Stimulated activated CD8-positive, alpha-beta memory T cell treated with anti-CD3 and anti-CD28 coated beads, Interleukin-12 subunit alpha, Interleukin-12 subunit beta, amount 100 ng/mL, for 1 hour (primary cell): ENCODE measurements at regions not wholly inside any gene's neighbourhood (a gene's known extent, or its start where the extent isn't known, plus 50 kb on each side); places are given as distances from the start of the nearest gene placed in this dataset.
"Not testable (repeated sequence)": the region's sequence is repeated elsewhere in the genome, so short reads cannot be mapped to it uniquely, and the experiment has no call there.

Source experiments
- DNase-seq: peaks from one replicate; pipeline ENCODE4 v3.0.0-alpha.2; 2020; ENCODE audit warnings: low read depth

DNA sequence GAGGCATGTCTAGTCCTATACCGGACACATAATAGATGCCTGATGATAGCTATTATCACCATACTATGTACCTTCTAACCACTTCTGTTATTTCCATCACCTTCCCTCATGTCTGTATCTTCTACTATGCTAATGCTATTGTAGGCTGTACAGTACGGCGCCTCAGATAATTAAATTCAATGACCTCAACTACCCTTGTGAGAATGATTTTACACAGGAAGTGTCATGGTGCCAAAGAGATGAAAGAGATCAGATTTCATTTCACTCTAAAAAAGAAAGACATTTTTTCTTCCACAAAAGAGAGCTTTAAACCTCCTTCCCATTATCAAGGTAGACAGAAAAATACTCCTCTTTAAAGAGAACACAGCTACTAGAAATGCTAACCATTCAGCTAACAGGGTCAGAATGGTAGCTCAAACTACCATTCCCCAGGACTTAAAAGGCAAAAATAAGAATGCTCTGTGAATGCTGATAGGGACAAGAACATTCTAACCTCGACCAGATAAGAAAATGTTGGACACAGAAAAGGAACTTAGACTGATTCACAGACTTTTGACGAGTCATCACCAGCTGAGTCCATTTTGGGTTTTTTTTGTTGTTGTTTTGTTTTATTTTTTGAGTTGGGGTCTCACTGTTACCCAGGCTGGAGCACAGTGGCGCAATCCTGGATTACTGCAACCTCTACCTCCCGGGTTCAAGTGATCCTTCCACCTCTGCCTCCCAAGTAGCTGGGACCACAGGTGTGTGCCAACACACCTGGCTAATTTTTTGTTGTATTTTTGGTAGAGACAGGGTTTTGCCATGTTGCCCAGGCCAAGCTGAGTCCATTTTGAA lies 99.2 kb upstream of the RAPGEF2 start:
- no peak for DNase-seq

DNA sequence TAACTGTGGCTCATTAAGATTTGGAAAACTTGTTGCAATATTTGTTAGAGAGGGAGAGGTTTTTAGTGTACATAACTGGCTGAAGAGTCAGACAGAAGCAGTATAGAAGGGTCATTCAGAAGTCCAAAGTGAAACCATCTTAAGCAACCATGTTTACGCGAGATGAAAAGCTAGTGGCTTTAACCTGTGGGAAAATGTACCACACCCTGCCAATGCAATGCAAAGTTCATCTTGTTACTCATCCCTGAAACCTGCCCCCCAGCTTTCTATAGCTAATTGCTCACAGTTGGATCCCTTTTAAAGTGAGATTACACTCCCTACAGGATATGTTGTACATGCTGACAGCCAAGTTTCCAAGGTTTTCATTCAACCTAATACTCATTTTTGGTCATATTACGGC lies 96.7 kb upstream of the RAPGEF2 start:
- no peak for DNase-seq

DNA sequence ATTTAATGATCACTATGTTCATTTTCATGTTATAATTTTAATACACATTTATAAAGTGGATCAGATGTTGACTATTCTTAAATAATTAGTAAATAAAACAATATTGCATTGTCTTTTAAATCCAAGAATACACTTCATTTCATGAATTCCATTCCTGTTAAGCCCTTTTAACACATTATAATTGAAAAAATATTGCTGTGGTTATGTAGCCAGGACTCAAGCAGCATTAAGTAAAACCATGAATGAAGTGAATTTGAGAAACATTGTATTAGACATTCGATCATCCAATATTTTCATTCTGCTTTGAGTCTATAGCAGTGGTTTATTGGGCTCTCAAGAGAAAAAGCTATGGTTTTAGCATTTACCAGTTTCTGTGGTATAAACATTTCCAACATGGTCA lies 94.2 kb upstream of the RAPGEF2 start:
- no peak for DNase-seq

DNA sequence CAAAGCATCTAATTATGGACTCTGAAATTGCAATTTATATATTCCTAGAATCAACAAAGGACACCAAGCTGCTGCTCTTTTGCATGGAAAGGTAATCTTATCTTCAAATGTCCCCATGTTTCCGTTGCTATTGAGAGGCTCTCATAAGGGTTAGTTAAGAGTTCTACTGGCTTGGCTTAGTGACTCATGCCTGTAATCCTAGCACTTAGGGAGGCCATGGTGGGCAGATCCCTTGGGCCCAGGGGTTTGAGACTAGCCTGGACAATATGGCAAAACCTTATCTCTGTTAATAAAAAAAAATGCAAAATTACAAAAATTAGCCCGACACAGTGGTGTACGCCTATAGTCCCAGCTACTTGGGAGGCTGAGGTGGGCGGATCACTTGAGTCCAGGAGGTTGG lies 93.4 kb upstream of the RAPGEF2 start:
- no peak for DNase-seq

DNA sequence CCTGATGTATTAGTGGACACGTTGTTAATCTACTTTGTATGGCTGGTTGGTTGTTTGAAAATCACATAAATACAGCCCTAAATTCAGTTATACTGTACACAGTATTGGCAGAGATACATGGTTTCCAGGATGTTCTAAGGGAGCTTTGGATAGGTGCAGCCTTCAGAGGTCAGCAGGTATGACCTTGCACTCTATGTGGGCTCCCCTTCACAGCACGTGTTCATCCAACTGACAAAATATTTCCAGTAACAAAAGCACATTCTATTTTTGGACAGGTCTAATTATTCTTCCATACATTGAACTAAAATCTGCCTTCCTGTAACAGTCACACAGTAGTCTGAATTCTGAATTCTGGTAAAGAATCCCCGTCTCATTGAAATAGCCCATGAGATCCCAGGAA lies 92.8 kb upstream of the RAPGEF2 start:
- DNase-seq: no peak

DNA sequence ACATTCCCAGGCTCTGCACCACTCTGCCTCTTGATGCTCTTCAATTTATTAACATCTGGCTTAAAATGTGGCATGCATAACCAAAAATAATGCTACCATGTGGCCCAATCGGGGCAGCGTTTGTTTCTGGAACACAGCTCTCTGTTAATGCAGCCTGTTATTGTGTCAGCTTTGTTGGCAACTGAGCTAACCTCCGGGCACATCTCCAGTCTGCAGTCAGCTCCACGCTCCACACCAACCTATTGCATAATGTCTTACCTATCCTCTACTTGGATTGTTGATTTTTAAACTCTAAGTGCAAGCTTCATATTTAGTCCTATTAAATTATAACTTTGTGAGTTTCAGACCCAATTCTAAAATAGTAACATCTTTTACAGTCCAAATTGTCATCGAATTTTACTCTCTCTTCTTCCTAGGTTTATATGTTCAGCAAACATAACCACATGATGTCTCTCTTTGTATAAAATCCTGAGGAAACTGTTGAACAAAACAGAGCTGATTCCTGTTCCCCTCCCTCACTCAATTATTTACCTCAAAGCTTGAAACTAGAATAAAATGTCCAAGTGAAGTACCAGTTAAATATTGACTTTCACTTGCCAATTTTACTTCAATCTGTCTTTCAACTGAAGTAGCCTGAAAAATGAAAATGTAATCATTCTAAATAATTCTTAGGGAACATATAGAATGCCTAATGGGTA lies 92.2 kb upstream of the RAPGEF2 start:
- no peak for DNase-seq

DNA sequence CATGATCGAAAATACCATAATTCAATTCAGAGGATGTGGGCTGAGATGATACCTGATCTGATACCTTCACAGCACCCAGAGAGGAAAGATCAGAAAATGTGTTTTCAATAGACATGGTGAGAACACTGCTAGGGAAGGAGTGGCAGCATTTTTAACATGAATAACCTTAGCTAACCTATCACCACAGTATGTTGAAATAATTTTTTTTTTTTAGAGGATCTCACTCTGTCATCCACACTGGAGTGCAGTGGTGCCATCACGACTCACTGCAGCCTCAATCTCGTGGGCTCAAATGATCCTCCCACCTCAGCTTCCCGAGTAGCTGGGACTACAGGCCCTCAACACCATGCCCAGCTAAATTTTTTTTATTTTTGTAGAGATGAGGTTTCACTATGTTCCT lies 90.5 kb upstream of the RAPGEF2 start:
- no peak for DNase-seq

DNA sequence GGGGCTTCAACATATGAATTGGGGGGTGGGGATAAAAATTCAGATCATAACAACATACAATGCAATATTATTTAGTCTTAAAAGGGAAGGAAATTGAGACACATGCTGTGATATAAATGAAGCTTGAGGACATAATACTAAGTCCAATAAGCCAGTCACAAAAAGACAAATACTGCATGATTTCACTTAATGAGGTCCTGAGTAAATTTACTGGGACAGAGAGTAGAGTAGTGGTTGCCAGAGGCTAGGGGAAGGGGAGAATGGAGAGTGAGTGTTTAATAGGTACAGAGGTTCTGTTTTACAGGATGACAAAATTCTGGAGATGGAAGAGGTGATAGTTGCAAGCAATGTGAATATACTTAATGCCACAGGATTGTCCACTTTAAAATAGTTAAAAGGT lies 89.2 kb upstream of the RAPGEF2 start:
- DNase-seq: no peak

DNA sequence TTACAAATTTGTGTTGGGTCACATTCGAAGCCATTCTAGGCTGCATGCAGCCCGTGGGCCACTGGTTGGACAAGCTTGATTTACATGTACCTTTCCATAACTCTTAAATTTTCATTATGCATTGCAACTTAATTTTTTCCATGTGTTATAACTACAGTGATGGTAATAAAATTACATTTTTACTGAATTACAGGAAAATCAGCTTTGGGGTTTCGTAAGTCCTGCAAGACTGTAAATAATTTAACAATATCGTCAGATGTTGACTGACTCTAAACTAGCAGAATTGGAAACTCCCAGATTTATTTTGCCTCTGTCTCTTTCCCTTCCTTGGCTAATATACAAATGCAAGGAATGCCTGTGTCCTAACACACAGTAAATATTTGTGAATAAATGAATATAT lies 88.0 kb upstream of the RAPGEF2 start:
- DNase-seq: no peak

DNA sequence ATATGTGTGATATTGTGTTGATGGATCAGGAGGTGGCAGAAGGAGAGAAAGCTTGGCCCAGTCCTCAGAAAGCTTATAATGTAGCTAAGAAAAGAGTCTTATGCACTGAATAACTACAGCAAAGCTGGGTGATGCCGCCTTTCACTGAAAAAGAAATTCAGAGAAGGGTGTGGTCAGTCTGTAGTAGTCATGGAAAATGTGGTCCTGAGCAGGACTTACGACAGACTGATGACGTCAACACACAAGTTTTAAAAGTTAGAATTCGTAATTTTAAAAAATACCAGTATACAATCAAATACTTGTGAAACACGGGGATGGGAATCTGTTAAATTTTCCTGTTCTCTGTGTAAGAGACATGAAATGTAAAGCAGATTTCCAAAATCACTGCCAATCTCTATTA lies 87.0 kb upstream of the RAPGEF2 start:
- DNase-seq: no peak

DNA sequence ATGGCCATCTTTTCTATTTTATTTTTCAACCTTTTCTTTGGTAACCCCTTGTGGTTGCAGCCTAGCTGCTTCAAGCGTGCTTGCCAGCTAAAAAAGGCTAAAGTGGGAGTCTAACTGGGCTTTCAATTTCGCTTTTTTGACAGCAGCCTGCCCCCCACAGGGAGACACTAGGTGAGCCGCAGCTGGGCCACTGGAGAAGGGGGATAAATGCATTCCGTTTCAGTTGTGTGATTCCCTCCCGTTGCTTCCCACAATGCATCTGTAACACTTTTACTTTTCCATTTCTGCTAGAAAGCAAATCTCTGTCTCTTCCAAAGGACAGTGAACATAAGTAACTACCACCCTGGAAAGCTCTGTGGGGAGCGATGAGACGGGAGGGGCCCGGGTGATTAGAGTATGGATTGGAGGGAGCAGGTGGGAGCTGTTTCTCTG lies 86.3 kb upstream of the RAPGEF2 start:
- DNase-seq: no peak

DNA sequence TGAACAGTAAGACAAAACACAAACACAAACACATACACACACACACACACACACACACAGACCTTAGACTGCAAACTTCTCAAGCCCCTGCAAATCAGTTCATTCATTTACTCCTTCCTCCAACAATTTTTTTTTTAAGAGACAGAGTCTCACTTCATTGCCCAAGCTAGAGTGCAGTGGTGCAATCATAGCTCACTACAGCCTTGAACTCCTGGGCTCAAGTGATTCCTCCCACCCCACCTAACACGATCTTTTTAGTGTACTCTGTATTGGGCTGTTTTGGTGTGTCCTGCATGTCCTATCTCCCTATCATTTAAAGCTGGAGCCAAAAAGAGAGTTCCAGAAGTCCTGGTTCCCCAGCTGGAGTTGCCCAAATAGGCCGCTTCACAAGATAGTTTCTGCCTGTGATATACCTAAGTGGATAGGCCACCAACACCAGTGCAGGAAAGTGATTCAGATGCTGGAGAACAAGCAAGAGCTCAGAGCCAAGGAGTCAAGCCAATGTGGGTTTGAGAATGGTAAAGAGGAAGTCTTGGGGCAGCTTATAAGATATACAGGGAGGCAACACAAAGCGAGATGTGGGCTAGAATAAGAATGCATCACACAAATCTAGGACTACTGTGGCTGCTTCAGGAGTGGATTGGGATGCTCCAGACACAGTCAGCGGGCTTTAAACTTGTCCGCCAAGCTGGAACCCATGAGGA lies 85.4 kb upstream of the RAPGEF2 start:
- no peak for DNase-seq

DNA sequence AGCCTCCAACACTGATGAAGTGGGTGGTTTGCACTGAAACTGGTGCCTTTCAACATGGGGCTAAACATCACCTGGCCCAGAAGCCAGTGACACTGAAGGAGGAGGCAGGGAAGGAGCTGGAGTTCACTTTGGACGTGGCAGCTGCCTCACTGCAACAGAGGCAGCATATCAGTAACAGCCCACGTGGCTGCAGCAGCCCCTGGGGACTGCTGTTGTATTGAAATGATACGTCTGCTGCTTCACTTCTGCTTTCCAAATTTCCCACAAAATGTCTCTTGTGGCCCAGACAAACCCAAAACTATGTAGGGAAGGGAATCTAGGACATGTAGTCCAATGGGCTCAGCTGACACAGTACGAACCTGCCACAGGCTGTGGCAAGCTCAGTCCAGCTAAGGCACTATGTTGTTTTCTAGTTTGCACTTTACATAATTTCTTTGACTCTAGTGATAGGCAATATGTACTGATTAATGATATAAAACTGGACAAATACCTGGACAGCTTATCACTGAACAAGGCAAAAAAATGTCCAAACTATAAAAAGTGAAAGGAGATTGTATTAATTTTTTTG lies 84.7 kb upstream of the RAPGEF2 start:
- no peak for DNase-seq

DNA sequence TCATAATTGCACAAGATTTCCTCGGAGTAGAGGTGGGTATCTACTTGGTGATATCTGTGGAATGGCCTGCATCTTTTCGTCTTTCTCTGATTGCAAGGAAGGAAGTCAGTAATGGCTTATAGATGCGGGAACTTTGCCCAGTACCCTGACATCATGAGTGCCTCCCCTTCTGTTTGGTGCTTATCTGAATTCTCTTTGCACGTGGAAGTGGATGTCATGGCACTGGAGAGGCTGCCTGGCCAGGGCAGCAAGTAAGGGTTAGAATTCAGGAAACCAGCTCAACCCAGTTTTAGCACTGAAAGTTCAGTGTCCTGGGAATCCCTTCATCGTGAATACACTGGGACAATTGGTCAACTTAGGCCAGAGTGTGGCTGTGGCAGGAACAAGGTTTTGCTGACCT lies 83.5 kb upstream of the RAPGEF2 start:
- no peak for DNase-seq

DNA sequence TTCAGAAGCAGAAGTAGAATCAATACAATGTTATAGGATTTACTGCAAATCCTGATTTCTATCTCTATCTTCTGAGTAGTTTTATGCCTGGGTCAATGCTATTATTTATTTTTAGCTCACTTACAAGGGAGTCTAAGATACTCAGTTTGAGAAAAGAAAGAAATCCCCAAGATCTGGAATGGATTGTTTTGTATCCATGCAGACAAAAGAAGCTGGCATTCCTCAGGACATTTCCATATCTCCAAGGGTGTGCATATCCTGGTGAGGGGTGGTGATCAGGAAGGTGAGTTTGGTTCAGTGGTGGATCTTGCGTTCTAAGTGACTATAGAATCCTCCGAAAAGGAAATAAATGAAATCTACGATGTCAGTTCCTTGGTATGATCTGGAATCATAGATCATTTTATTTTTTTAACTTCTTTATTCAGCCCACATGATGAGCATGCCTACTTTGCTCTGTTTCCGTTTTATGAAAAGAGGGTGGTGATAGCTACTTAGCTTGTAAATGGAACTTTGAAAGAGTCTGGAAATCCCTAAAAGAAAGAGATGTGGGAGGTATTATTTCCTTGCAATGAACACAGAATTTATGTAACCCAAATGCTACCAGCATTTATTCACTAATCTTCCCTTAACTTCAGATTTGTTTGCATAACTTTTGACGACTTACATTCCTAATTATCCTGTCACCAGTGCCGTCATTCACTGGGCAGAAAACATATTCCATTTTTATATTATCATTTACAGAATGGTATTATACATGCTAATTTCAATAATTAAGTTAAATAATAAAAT lies 81.1 kb upstream of the RAPGEF2 start:
- no peak for DNase-seq

DNA sequence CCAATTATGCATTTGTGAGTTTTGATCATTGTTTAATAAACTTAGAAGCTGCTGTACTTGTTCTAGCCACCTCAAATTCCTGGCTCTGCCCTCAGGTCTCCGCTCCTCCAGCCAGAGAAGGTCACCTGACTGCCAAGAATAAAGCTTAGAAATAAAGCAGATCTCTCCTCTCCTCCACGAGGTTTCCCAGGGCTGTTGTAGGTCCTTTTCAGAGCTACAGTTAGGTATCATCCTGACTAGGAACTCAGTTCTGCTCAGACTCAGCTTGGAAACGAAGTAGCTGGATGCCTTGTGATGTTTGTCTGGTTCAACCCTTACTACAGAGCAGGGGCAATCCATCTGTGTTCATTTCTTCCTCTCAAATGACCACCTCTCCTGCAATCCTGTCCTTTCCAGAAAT lies 79.1 kb upstream of the RAPGEF2 start:
- no peak for DNase-seq

DNA sequence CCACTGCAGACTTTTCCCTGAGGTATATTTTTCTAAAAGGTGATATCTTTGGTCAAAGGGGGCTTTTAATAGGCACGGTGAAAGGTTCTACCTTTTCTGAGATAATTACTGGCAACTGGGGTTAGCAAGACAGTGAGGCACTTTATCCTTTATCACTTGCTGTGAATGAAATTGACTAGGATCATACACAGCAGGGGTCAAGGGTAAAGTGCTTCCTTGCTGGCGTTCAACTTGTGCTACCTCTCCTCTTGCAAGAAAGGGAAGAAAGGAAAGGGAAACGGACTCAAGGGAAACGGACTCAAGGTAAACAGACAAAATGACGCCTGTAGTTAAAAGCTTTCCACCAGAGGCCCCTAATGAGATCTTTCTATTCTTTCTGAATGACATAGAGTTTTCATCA lies 78.6 kb upstream of the RAPGEF2 start:
- no peak for DNase-seq

DNA sequence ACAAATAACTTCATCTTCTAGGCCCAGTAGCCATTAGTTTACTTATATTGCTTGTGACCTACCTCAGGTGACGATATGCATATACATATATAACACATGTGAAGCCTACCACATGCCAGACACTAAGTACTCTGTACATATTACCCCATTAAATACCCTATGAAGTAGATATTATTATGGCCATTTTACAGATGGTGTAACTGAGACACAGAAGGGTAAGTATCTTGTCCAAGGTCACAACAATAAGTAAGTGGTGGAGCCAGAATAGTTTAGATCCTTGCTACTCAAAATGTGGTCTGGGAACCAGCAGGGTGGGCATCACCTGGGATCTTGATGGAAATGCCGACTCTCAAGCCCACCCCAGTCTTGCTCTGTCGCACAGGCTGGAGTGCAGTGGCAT lies 78.1 kb upstream of the RAPGEF2 start:
- no peak for DNase-seq

DNA sequence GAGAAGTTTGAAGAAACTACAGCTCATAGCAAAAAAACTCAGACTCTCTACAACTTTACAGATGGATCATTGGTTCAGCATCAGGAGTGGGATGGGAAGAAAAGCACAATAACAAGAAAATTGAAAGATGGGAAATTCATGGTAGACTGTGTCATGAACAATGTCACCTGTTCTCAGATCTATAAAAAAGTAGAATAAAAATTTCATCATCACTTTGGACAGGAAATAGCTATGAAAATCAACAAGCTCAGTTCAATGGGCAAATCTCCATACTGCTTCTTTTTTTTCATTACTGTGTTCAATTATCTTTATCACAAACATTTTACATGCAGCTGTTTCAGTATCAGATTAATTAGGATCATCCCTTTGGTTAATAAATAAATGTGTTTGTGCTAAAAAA lies 76.5 kb upstream of the RAPGEF2 start:
- DNase-seq: no peak

DNA sequence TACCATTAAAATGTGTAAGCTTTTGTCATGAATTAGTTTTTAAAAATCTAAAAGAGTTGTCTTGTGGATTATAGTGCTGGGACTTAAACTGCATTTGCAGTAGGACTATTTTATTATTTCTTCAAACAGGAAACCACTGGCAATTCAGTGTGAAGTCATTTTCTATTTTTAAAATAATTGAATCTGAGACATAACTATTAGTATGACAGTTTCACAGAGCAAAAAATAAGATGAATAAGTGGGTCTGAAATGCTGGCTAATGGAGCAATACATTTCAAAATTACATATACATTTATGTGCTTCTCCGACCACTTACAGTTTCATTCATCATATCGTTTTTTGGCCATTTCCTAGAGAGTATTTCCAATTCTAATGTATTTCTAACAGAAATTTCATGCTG lies 75.3 kb upstream of the RAPGEF2 start:
- no peak for DNase-seq

DNA sequence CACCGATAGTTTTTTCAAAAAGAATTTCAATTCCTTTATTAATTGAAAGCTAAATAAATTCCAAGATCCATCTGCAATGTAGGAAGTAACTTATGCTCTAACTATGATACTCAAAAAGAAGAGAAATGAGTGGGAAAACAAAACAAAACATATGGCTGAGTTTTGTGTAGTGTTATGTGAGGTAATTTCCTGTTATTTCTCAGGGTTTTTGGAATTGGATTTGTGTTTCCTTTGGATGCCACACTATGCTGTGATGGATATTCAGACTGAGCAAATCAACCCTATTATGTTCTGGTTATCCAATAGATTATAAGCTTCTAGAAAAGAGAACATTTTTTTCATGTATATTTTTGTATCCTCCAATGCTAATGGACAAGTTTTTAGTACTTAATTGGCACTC lies 73.4 kb upstream of the RAPGEF2 start:
- DNase-seq: no peak

DNA sequence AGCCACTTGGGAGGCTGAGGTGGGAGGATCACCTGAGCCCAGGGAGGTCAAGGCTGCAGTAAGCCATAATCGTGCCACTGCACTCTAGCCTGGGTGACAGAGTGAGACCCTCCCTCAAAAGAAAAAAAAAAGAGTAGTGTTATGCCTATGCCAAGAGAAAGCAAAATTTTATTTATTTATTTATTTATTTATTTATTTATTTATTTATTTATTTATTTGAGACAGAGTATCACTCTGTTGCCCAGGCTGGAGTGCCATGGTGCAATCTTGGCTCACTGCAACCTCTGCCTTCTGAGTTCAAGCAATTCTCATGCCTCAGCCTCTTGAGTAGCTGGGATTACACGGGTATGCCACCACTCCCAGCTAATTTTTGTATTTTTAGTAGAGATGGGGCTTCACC lies 72.6 kb upstream of the RAPGEF2 start:
- not testable (repeated sequence) for DNase-seq
